GM19043 (cell line): ENCODE measurements at regions not wholly inside any gene's neighbourhood (a gene's known extent, or its start where the extent isn't known, plus 50 kb on each side); places are given as distances from the start of the nearest gene placed in this dataset.
"Not testable (repeated sequence)": the region's sequence is repeated elsewhere in the genome, so short reads cannot be mapped to it uniquely, and the experiment has no call there.

Experiments
- ATAC-seq: cut with Tn5 transposase; IDR thresholded peaks from one replicate; pipeline ENCODE4 v1.9.1; 2021; ENCODE audit warnings: low read depth; ENCODE audit not compliant: unreplicated experiment

GRCh38 chr6:166809721-166810120 is 146.6 kb downstream of the RNASET2 start:
- ATAC-seq, result no peak

GRCh38 chr6:166806962-166807757 is 149.2 kb downstream of the RNASET2 start:
- ATAC-seq, result no peak

- no peak for ATAC-seq
These were observed 150.0 kb downstream of the RNASET2 start for GRCh38 chr6:166806217-166806838.

- no peak for ATAC-seq
These were observed 152.9 kb downstream of the RNASET2 start for GRCh38 chr6:166803471-166803870.

GRCh38 chr6:166802401-166802800 is 153.9 kb downstream of the RNASET2 start:
- no peak for ATAC-seq

- no peak for ATAC-seq
These were observed 156.2 kb downstream of the RNASET2 start for GRCh38 chr6:166800137-166800536.

- ATAC-seq, result no peak
These were observed 157.7 kb downstream of the RNASET2 start for GRCh38 chr6:166798652-166799051.

- ATAC-seq, result no peak
These were observed 159.7 kb downstream of the RNASET2 start for GRCh38 chr6:166796610-166797009.

GRCh38 chr6:166795879-166796278 is 160.5 kb downstream of the RNASET2 start:
- ATAC-seq, result no peak

- ATAC-seq, result not testable (repeated sequence)
These were observed 163.8 kb upstream of the RPS6KA2 start for GRCh38 chr6:166790808-166791207.

GRCh38 chr6:166788846-166789529 is 161.9 kb upstream of the RPS6KA2 start:
- ATAC-seq, result not testable (repeated sequence)

GRCh38 chr6:166786704-166787293 is 159.7 kb upstream of the RPS6KA2 start:
- no peak for ATAC-seq

- ATAC-seq, result no peak
These were observed 158.1 kb upstream of the RPS6KA2 start for GRCh38 chr6:166785131-166785530.

- no peak for ATAC-seq
These were observed 157.6 kb upstream of the RPS6KA2 start for GRCh38 chr6:166784691-166785090.

- ATAC-seq, result no peak
These were observed 155.5 kb upstream of the RPS6KA2 start for GRCh38 chr6:166782520-166782919.

- ATAC-seq, result no peak
These were observed 154.3 kb upstream of the RPS6KA2 start for GRCh38 chr6:166781331-166781730.

GRCh38 chr6:166779963-166780683 is 153.1 kb upstream of the RPS6KA2 start:
- no peak for ATAC-seq

- ATAC-seq, result no peak
These were observed 152.3 kb upstream of the RPS6KA2 start for GRCh38 chr6:166779381-166779780.

- no peak for ATAC-seq
These were observed 151.7 kb upstream of the RPS6KA2 start for GRCh38 chr6:166778776-166779175.

- ATAC-seq, result no peak
These were observed 151.0 kb upstream of the RPS6KA2 start for GRCh38 chr6:166778046-166778445.
